Breast epithelium (tissue), 3 donors: ENCODE measurements at regions not wholly inside any gene's neighbourhood (a gene's known extent, or its start where the extent isn't known, plus 50 kb on each side); places are given as distances from the start of the nearest gene placed in this dataset.

Source experiments
- CTCF ChIP-seq, 3 donors: fragments of 450-650 bp; IDR thresholded peaks; one replicate each; pipeline ENCODE4 v1.5.1; 2016 to 2017; ENCODE audit warnings: antibody characterized with exemption in 3 of 3, mild to moderate bottlenecking in 3 of 3, moderate library complexity in 3 of 3
- POLR2A ChIP-seq: fragments of 450-650 bp; IDR thresholded peaks from one replicate; pipeline ENCODE4 v1.6.1; 2016; ENCODE audit warnings: antibody characterized with exemption, mild to moderate bottlenecking, moderate library complexity

GRCh38 chr21:39014747-39015146, 168.5 kb downstream of the PSMG1 start:
- no peak for TF ChIP-seq CTCF (IDR thresholded peaks at IDR 0.05)
- no peak for TF ChIP-seq POLR2A
